ENCODE measurements at regions not wholly inside any gene's neighbourhood (a gene's known extent, or its start where the extent isn't known, plus 50 kb on each side); places are given as distances from the start of the nearest gene placed in this dataset.

DNA sequence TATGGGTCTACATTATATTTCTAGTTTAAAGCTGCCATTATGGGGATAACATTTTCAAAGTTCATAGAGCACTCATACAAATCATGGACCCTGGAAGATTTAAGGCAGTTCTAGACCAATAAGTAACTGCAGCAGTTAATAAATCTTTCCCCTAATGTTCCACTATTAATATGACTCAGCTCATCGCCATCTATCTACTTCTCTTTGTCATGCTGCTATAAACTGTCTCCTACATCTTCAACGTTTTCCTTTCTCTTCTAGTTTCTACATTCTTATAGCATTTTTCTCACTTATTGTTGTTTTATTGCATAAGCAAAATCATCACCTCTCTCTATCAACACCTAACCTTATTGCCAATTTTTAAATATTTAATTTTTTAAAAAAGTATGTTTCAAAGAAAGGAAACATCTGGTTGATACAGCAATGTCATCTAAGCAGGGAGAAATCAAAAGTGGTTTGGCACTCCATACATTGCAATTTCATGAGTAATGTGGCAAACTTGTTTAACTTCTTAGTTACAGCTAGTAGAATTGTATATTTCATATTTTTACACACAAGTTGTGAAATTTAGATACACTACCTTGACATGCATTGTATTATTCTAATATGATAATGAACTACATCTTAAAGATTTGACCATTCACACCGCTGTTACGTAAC, 1500.4 kb upstream of the MIR17HG start:
- H3K36me3 Mint-ChIP-seq = no peaks in the 10 kb centered on the region
- no peak overlapping the region for H3K4me3 Mint-ChIP-seq
- H3K27me3 Mint-ChIP-seq (ENCODE audit: low read depth) = no peaks in the 10 kb centered on the region
- ATAC-seq (no peak), DNase-seq (ENCODE audit: low spot score) (no peak)
- ChIA-PET CTCF (no interaction called here), POLR2A (no interaction called here)
- no peak overlapping the region for H3K27ac Mint-ChIP-seq
- no peaks in the 10 kb centered on the region for H3K9me3 Mint-ChIP-seq
- TF ChIP-seq RELA (CRISPR knock-in tag; IDR thresholded peaks at IDR 0.05; ENCODE audit: borderline replicate concordance) (no peak), ZNF396 (CRISPR knock-in tag; IDR thresholded peaks at IDR 0.05; ENCODE audit: borderline replicate concordance) (no peak), SOX15 (CRISPR knock-in tag; IDR thresholded peaks at IDR 0.05) (no peak), ZNF416 (CRISPR knock-in tag; IDR thresholded peaks at IDR 0.05) (no peak)
- TF ChIP-seq, protein P1, sequence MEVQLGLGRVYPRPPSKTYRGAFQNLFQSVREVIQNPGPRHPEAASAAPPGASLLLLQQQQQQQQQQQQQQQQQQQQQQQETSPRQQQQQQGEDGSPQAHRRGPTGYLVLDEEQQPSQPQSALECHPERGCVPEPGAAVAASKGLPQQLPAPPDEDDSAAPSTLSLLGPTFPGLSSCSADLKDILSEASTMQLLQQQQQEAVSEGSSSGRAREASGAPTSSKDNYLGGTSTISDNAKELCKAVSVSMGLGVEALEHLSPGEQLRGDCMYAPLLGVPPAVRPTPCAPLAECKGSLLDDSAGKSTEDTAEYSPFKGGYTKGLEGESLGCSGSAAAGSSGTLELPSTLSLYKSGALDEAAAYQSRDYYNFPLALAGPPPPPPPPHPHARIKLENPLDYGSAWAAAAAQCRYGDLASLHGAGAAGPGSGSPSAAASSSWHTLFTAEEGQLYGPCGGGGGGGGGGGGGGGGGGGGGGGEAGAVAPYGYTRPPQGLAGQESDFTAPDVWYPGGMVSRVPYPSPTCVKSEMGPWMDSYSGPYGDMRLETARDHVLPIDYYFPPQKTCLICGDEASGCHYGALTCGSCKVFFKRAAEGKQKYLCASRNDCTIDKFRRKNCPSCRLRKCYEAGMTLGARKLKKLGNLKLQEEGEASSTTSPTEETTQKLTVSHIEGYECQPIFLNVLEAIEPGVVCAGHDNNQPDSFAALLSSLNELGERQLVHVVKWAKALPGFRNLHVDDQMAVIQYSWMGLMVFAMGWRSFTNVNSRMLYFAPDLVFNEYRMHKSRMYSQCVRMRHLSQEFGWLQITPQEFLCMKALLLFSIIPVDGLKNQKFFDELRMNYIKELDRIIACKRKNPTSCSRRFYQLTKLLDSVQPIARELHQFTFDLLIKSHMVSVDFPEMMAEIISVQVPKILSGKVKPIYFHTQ (CRISPR knock-in tag; IDR thresholded peaks at IDR 0.05) = no peak
- TF ChIP-seq, protein P2, sequence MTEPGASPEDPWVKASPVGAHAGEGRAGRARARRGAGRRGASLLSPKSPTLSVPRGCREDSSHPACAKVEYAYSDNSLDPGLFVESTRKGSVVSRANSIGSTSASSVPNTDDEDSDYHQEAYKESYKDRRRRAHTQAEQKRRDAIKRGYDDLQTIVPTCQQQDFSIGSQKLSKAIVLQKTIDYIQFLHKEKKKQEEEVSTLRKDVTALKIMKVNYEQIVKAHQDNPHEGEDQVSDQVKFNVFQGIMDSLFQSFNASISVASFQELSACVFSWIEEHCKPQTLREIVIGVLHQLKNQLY (CRISPR knock-in tag; IDR thresholded peaks at IDR 0.05) = no peak
- no peaks in the 10 kb centered on the region for H3K4me1 Mint-ChIP-seq

DNA sequence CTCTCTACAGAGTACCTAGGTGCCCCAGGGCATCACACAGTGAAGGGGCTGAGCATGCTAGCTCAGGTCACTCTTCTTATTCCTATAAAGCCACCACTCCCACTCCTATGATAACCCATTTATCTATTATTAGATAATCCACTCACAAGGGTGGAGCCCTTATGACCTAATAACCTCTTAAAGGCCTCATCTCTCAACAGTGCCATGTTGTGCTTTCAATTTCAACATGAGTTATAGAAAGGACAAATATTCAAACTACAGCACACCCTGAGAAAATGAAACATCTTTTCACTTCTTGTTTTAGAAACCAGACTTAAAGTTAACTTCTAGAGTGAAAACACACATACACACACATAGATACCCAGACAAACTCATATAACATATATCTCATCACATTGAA, 1494.9 kb upstream of the MIR17HG start:
- CTCF ChIA-PET = no interaction called here

More for the DNA sequence above, 1494.9 kb upstream of the MIR17HG start:
- H3K4me3 Mint-ChIP-seq = no peak overlapping the region
- H3K27me3 Mint-ChIP-seq (ENCODE audit: low read depth) = no peaks in the 10 kb centered on the region
- ATAC-seq = no peak
- TF ChIP-seq, protein P3, sequence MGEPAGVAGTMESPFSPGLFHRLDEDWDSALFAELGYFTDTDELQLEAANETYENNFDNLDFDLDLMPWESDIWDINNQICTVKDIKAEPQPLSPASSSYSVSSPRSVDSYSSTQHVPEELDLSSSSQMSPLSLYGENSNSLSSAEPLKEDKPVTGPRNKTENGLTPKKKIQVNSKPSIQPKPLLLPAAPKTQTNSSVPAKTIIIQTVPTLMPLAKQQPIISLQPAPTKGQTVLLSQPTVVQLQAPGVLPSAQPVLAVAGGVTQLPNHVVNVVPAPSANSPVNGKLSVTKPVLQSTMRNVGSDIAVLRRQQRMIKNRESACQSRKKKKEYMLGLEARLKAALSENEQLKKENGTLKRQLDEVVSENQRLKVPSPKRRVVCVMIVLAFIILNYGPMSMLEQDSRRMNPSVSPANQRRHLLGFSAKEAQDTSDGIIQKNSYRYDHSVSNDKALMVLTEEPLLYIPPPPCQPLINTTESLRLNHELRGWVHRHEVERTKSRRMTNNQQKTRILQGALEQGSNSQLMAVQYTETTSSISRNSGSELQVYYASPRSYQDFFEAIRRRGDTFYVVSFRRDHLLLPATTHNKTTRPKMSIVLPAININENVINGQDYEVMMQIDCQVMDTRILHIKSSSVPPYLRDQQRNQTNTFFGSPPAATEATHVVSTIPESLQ (CRISPR knock-in tag; IDR thresholded peaks at IDR 0.05) = no peak
- no peak for TF ChIP-seq ATF1 (CRISPR knock-in tag; IDR thresholded peaks at IDR 0.05)
- no peak for TF ChIP-seq ZNF423 (CRISPR knock-in tag; IDR thresholded peaks at IDR 0.05)
- TF ChIP-seq CREB1 (CRISPR knock-in tag; IDR thresholded peaks at IDR 0.05) = no peak
- TF ChIP-seq IRF2 (CRISPR knock-in tag; IDR thresholded peaks at IDR 0.05; ENCODE audit: borderline replicate concordance, low read depth) = no peak
- no peak for TF ChIP-seq SP1 (CRISPR knock-in tag; conservative IDR thresholded peaks at IDR 0.05)
- TF ChIP-seq, protein P4, sequence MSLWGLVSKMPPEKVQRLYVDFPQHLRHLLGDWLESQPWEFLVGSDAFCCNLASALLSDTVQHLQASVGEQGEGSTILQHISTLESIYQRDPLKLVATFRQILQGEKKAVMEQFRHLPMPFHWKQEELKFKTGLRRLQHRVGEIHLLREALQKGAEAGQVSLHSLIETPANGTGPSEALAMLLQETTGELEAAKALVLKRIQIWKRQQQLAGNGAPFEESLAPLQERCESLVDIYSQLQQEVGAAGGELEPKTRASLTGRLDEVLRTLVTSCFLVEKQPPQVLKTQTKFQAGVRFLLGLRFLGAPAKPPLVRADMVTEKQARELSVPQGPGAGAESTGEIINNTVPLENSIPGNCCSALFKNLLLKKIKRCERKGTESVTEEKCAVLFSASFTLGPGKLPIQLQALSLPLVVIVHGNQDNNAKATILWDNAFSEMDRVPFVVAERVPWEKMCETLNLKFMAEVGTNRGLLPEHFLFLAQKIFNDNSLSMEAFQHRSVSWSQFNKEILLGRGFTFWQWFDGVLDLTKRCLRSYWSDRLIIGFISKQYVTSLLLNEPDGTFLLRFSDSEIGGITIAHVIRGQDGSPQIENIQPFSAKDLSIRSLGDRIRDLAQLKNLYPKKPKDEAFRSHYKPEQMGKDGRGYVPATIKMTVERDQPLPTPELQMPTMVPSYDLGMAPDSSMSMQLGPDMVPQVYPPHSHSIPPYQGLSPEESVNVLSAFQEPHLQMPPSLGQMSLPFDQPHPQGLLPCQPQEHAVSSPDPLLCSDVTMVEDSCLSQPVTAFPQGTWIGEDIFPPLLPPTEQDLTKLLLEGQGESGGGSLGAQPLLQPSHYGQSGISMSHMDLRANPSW (CRISPR knock-in tag; conservative IDR thresholded peaks at IDR 0.05; ENCODE audit: low read depth) = no peak
- no peak for TF ChIP-seq NR1H2 (CRISPR knock-in tag; IDR thresholded peaks at IDR 0.05)
- TF ChIP-seq, protein P5, sequence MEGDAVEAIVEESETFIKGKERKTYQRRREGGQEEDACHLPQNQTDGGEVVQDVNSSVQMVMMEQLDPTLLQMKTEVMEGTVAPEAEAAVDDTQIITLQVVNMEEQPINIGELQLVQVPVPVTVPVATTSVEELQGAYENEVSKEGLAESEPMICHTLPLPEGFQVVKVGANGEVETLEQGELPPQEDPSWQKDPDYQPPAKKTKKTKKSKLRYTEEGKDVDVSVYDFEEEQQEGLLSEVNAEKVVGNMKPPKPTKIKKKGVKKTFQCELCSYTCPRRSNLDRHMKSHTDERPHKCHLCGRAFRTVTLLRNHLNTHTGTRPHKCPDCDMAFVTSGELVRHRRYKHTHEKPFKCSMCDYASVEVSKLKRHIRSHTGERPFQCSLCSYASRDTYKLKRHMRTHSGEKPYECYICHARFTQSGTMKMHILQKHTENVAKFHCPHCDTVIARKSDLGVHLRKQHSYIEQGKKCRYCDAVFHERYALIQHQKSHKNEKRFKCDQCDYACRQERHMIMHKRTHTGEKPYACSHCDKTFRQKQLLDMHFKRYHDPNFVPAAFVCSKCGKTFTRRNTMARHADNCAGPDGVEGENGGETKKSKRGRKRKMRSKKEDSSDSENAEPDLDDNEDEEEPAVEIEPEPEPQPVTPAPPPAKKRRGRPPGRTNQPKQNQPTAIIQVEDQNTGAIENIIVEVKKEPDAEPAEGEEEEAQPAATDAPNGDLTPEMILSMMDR (IDR thresholded peaks at IDR 0.05) = no peak
- TF ChIP-seq ZNF416 (CRISPR knock-in tag; IDR thresholded peaks at IDR 0.05) = no peak
- TF ChIP-seq, protein P6, sequence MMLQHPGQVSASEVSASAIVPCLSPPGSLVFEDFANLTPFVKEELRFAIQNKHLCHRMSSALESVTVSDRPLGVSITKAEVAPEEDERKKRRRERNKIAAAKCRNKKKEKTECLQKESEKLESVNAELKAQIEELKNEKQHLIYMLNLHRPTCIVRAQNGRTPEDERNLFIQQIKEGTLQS (CRISPR knock-in tag; conservative IDR thresholded peaks at IDR 0.05) = no peak
- TF ChIP-seq OVOL2 (CRISPR knock-in tag; IDR thresholded peaks at IDR 0.05; ENCODE audit: borderline replicate concordance) = no peak
- TF ChIP-seq, protein P7, sequence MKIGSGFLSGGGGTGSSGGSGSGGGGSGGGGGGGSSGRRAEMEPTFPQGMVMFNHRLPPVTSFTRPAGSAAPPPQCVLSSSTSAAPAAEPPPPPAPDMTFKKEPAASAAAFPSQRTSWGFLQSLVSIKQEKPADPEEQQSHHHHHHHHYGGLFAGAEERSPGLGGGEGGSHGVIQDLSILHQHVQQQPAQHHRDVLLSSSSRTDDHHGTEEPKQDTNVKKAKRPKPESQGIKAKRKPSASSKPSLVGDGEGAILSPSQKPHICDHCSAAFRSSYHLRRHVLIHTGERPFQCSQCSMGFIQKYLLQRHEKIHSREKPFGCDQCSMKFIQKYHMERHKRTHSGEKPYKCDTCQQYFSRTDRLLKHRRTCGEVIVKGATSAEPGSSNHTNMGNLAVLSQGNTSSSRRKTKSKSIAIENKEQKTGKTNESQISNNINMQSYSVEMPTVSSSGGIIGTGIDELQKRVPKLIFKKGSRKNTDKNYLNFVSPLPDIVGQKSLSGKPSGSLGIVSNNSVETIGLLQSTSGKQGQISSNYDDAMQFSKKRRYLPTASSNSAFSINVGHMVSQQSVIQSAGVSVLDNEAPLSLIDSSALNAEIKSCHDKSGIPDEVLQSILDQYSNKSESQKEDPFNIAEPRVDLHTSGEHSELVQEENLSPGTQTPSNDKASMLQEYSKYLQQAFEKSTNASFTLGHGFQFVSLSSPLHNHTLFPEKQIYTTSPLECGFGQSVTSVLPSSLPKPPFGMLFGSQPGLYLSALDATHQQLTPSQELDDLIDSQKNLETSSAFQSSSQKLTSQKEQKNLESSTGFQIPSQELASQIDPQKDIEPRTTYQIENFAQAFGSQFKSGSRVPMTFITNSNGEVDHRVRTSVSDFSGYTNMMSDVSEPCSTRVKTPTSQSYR (CRISPR knock-in tag; IDR thresholded peaks at IDR 0.05) = no peak
- no peak for TF ChIP-seq JAZF1 (CRISPR knock-in tag; IDR thresholded peaks at IDR 0.05)
- no peak for TF ChIP-seq TEAD4 (CRISPR knock-in tag; IDR thresholded peaks at IDR 0.05)
- no peak for TF ChIP-seq SMAD4 (CRISPR knock-in tag; IDR thresholded peaks at IDR 0.05)
- TF ChIP-seq, protein P8, sequence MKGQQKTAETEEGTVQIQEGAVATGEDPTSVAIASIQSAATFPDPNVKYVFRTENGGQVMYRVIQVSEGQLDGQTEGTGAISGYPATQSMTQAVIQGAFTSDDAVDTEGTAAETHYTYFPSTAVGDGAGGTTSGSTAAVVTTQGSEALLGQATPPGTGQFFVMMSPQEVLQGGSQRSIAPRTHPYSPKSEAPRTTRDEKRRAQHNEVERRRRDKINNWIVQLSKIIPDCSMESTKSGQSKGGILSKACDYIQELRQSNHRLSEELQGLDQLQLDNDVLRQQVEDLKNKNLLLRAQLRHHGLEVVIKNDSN (CRISPR knock-in tag; IDR thresholded peaks at IDR 0.05) = no peak
- TF ChIP-seq SOX15 (CRISPR knock-in tag; IDR thresholded peaks at IDR 0.05) = no peak
- H3K9me3 Mint-ChIP-seq = no peaks in the 10 kb centered on the region
- no peaks in the 10 kb centered on the region for H3K4me1 Mint-ChIP-seq
- POLR2A ChIA-PET = no interaction called here
- H3K27ac Mint-ChIP-seq = no peak overlapping the region
- no peak for DNase-seq (ENCODE audit: low spot score)
- H3K36me3 Mint-ChIP-seq = no peaks in the 10 kb centered on the region
